GM18858 (cell line): ENCODE measurements at regions not wholly inside any gene's neighbourhood (a gene's known extent, or its start where the extent isn't known, plus 50 kb on each side); places are given as distances from the start of the nearest gene placed in this dataset.

Source experiments
- ATAC-seq: cut with Tn5 transposase; IDR thresholded peaks from one replicate; pipeline ENCODE4 v1.9.1; 2021; ENCODE audit not compliant: unreplicated experiment

GRCh38 chr3:104779324-104779723, 587.4 kb upstream of the ALCAM start:
- no peak for ATAC-seq

GRCh38 chr3:104781112-104781511, 585.6 kb upstream of the ALCAM start:
- no peak for ATAC-seq

- no peak for ATAC-seq
Observed at GRCh38 chr3:104785947-104786346, 580.8 kb upstream of the ALCAM start.

- no peak for ATAC-seq
Observed at GRCh38 chr3:104787306-104787705, 579.4 kb upstream of the ALCAM start.

GRCh38 chr3:104788807-104789206, 577.9 kb upstream of the ALCAM start:
- ATAC-seq, result no peak

GRCh38 chr3:104791331-104791730, 575.4 kb upstream of the ALCAM start:
- ATAC-seq, result no peak

GRCh38 chr3:104796556-104796955, 570.2 kb upstream of the ALCAM start:
- no peak for ATAC-seq

- no peak for ATAC-seq
Observed at GRCh38 chr3:104805042-104805441, 561.7 kb upstream of the ALCAM start.

GRCh38 chr3:104805508-104805907, 561.2 kb upstream of the ALCAM start:
- no peak for ATAC-seq

- ATAC-seq, result no peak
Observed at GRCh38 chr3:104810896-104811295, 555.8 kb upstream of the ALCAM start.

GRCh38 chr3:104816008-104816407, 550.7 kb upstream of the ALCAM start:
- ATAC-seq, result no peak

GRCh38 chr3:104816716-104817115, 550.0 kb upstream of the ALCAM start:
- ATAC-seq, result no peak

GRCh38 chr3:104819333-104819732, 547.4 kb upstream of the ALCAM start:
- no peak for ATAC-seq

GRCh38 chr3:104820959-104821358, 545.8 kb upstream of the ALCAM start:
- ATAC-seq, result no peak

- ATAC-seq, result no peak
Observed at GRCh38 chr3:104825116-104825515, 541.6 kb upstream of the ALCAM start.

- ATAC-seq, result no peak
Observed at GRCh38 chr3:104831071-104831470, 535.6 kb upstream of the ALCAM start.

- no peak for ATAC-seq
Observed at GRCh38 chr3:104832530-104832929, 534.2 kb upstream of the ALCAM start.

- no peak for ATAC-seq
Observed at GRCh38 chr3:104835376-104835775, 531.3 kb upstream of the ALCAM start.

- no peak for ATAC-seq
Observed at GRCh38 chr3:104846270-104846669, 520.4 kb upstream of the ALCAM start.

- no peak for ATAC-seq
Observed at GRCh38 chr3:104849070-104849469, 517.6 kb upstream of the ALCAM start.

- no peak for ATAC-seq
Observed at GRCh38 chr3:104854468-104854867, 512.2 kb upstream of the ALCAM start.

GRCh38 chr3:104855702-104856101, 511.0 kb upstream of the ALCAM start:
- ATAC-seq, result no peak

- no peak for ATAC-seq
Observed at GRCh38 chr3:104856741-104857140, 510.0 kb upstream of the ALCAM start.

- no peak for ATAC-seq
Observed at GRCh38 chr3:104868291-104868690, 498.4 kb upstream of the ALCAM start.
